Endothelial cell of umbilical vein (primary cell): ENCODE measurements at regions not wholly inside any gene's neighbourhood (a gene's known extent, or its start where the extent isn't known, plus 50 kb on each side); places are given as distances from the start of the nearest gene placed in this dataset.

Experiments used
- BruUV-seq: library from RNA; stranded (reverse); fragments of 400-500 nt; replicated peaks from 2 replicates; lab custom pipeline; 2021; lab: Mats Ljungman, UMichigan
- CTCF ChIA-PET: fragments of 300-600, 350-600 bp; sonication (Branson Sonifier 250); formaldehyde crosslinking; loops from one replicate; lab custom pipeline; 2021; ENCODE audit warnings: antibody characterized with exemption, inconsistent platforms; lab: Charles Lee
- POLR2A ChIA-PET: fragments of 300-600, 350-600 bp; sonication (Branson Sonifier 250); formaldehyde crosslinking; loops from one replicate; lab custom pipeline; 2021; ENCODE audit warnings: antibody characterized with exemption, inconsistent platforms; lab: Charles Lee
- DNase-seq: peaks from one replicate; pipeline ENCODE4 v3.0.0-alpha.2; 2011; ENCODE audit warnings: low read depth, low spot score
- FAIRE-seq: peaks from 2 replicates; lab custom pipeline; 2011; peaks lifted over from hg19 to GRCh38; lab: Jason Lieb, UNC
- H2AFZ ChIP-seq: 2 replicates; pipeline ENCODE4 v1.6.0; 2012; ENCODE audit warnings: low read depth, low read length, control low read depth, inconsistent platforms
- H3K27ac ChIP-seq: 2 replicates; pipeline ENCODE4 v1.5.1; 2011; ENCODE audit warnings: low read depth, mild to moderate bottlenecking, control low read depth, low read length, moderate library complexity; ENCODE audit not compliant: insufficient read depth
- H3K27me3 ChIP-seq, 2 experiments: 2 replicates each; pipeline versions ENCODE4 v1.6.0 to v1.6.1; 2011; ENCODE audit warnings: low read length in 2 of 2, mixed read lengths in 1 of 2; ENCODE audit not compliant: control insufficient read depth in 2 of 2, insufficient read depth in 2 of 2
- H3K36me3 ChIP-seq, 2 experiments: 2 replicates in 1 of 2; 3 replicates in 1 of 2; pipeline ENCODE4 v1.5.1; 2011; ENCODE audit warnings: low read length in 2 of 2, mild to moderate bottlenecking in 1 of 2, moderate library complexity in 1 of 2; ENCODE audit not compliant: control insufficient read depth in 2 of 2, insufficient read depth in 2 of 2; ENCODE audit errors: extremely low read depth in 1 of 2
- H3K4me1 ChIP-seq: 3 replicates; pipeline ENCODE4 v1.5.1; 2011; ENCODE audit warnings: mild to moderate bottlenecking, low read length; ENCODE audit not compliant: control insufficient read depth, insufficient read depth; ENCODE audit errors: extremely low read depth
- H3K4me2 ChIP-seq: 2 replicates; pipeline ENCODE4 v1.6.1; 2011; ENCODE audit warnings: low read length, control low read depth, mixed read lengths; ENCODE audit not compliant: insufficient read depth
- H3K4me3 ChIP-seq, 3 experiments: fragments of 200-600 bp in 1 of 3; sonication (generic), shearing (Covaris generic) in 1 of 3; replicated peaks in 1 of 3; 2 replicates each; pipeline ENCODE4 v1.5.1; 2011 to 2016; ENCODE audit warnings: control low read depth in 3 of 3, low read length in 3 of 3, mild to moderate bottlenecking in 2 of 3, inconsistent platforms in 1 of 3, low read depth in 1 of 3, moderate library complexity in 1 of 3; ENCODE audit not compliant: insufficient read depth in 1 of 3
- H3K79me2 ChIP-seq: 2 replicates; pipeline ENCODE4 v1.6.0; 2012; ENCODE audit warnings: low read length, inconsistent platforms; ENCODE audit not compliant: control insufficient read depth, insufficient read depth
- H3K9ac ChIP-seq: replicated peaks from 2 replicates; pipeline ENCODE3; 2011; ENCODE audit warnings: low read length, control low read depth; ENCODE audit not compliant: insufficient read depth; ENCODE audit errors: extremely low read depth
- H3K9me1 ChIP-seq: replicated peaks from 3 replicates; pipeline ENCODE4 v1.6.0; 2011; ENCODE audit warnings: mild to moderate bottlenecking, low read length; ENCODE audit not compliant: control insufficient read depth, insufficient read depth; ENCODE audit errors: extremely low read depth
- H3K9me3 ChIP-seq: replicated peaks from 2 replicates; pipeline ENCODE4 v1.5.1; 2012; ENCODE audit warnings: low read length, inconsistent platforms; ENCODE audit not compliant: control insufficient read depth, insufficient read depth
- H4K20me1 ChIP-seq: replicated peaks from 2 replicates; pipeline ENCODE3; 2011; ENCODE audit warnings: mild to moderate bottlenecking, low read length; ENCODE audit not compliant: control insufficient read depth, insufficient read depth; ENCODE audit errors: extremely low read depth
- EZH2 ChIP-seq: IDR thresholded peaks from 2 replicates; pipeline ENCODE4 v1.6.1; 2012; ENCODE audit warnings: borderline replicate concordance, low read depth, mild to moderate bottlenecking, moderate library complexity, low read length, inconsistent platforms; ENCODE audit not compliant: severe bottlenecking
- FOS ChIP-seq: IDR thresholded peaks from 2 replicates; pipeline ENCODE4 v1.6.1; 2011; ENCODE audit warnings: mild to moderate bottlenecking, low read length, moderate library complexity, borderline replicate concordance; ENCODE audit not compliant: insufficient read depth
- GATA2 ChIP-seq: IDR thresholded peaks from 2 replicates; pipeline ENCODE4 v1.7.0; 2011; ENCODE audit warnings: low read depth, mild to moderate bottlenecking, moderate library complexity, mixed read lengths, low read length; ENCODE audit not compliant: insufficient read length, insufficient read depth
- JUN ChIP-seq: IDR thresholded peaks from 2 replicates; pipeline ENCODE4 v1.6.1; 2011; ENCODE audit warnings: borderline replicate concordance, low read depth; ENCODE audit not compliant: insufficient read length, insufficient read depth
- MAX ChIP-seq: IDR thresholded peaks from 2 replicates; pipeline ENCODE4 v1.6.1; 2011; ENCODE audit not compliant: insufficient read depth, insufficient read length
- MYC ChIP-seq: IDR thresholded peaks from one replicate; pipeline ENCODE4 v1.6.1; 2011; ENCODE audit warnings: mild to moderate bottlenecking, low read depth, low read length
- POLR2A ChIP-seq: IDR thresholded peaks from 2 replicates; pipeline ENCODE4 v1.6.1; 2012; ENCODE audit warnings: low read depth, mild to moderate bottlenecking, control low read depth, low read length
- POLR2AphosphoS5 ChIP-seq: IDR thresholded peaks from 2 replicates; pipeline ENCODE4 v1.6.1; 2012; ENCODE audit warnings: low read depth, mild to moderate bottlenecking, control low read depth, low read length, moderate library complexity; ENCODE audit not compliant: insufficient read depth
- dilution Hi-C: fragments of 300-500 bp; cut with MboI; formaldehyde crosslinking; loops from one replicate; pipeline ENCODE4 v1.15.0; 2019; ENCODE audit warnings: low sequenced_read_pairs; ENCODE audit not compliant: extremely low pct_ligation_motif_present
- intact Hi-C: fragments of 100-400 bp; cut with micrococcal nuclease; formaldehyde crosslinking; loops from one replicate; pipeline ENCODE4 v1.10.0; 2022
- TF ChIP-seq, protein P1 (sequence below), 2 donors: IDR thresholded peaks; 1 replicate in 1 of 2; 2 replicates in 1 of 2; pipeline ENCODE4 v1.5.1; 2011; ENCODE audit warnings: low read length in 2 of 2, mild to moderate bottlenecking in 2 of 2, moderate library complexity in 2 of 2, control low read depth in 1 of 2, inconsistent platforms in 1 of 2, low read depth in 1 of 2; ENCODE audit not compliant: insufficient read depth in 1 of 2; ENCODE audit errors: extremely low read depth in 1 of 2

- no peaks in the 10 kb centered on the region for H3K79me2 ChIP-seq
- no peak overlapping the region for H3K4me2 ChIP-seq
- no peak overlapping the region for H3K27ac ChIP-seq
- BruUV-seq: no TSS peak
- no peak overlapping the region for H2AFZ ChIP-seq
- no peaks in the 10 kb centered on the region for H3K9me3 ChIP-seq
- POLR2A ChIA-PET: no interaction called here
- H3K9me1 ChIP-seq: no peaks in the 10 kb centered on the region
- TF ChIP-seq FOS (no peak), POLR2AphosphoS5 (no peak), JUN (no peak), POLR2A (no peak), GATA2 (no peak), MAX (no peak), EZH2 (no peak), MYC (no peak)
- TF ChIP-seq, protein P1, sequence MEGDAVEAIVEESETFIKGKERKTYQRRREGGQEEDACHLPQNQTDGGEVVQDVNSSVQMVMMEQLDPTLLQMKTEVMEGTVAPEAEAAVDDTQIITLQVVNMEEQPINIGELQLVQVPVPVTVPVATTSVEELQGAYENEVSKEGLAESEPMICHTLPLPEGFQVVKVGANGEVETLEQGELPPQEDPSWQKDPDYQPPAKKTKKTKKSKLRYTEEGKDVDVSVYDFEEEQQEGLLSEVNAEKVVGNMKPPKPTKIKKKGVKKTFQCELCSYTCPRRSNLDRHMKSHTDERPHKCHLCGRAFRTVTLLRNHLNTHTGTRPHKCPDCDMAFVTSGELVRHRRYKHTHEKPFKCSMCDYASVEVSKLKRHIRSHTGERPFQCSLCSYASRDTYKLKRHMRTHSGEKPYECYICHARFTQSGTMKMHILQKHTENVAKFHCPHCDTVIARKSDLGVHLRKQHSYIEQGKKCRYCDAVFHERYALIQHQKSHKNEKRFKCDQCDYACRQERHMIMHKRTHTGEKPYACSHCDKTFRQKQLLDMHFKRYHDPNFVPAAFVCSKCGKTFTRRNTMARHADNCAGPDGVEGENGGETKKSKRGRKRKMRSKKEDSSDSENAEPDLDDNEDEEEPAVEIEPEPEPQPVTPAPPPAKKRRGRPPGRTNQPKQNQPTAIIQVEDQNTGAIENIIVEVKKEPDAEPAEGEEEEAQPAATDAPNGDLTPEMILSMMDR (IDR thresholded peaks at IDR 0.05; ENCODE audit: extremely low read depth in 1 of 2, insufficient read depth in 1 of 2, low read depth in 1 of 2, low read length in 2 of 2): no peak
- no peaks in the 10 kb centered on the region for H3K36me3 ChIP-seq
- H4K20me1 ChIP-seq: no peaks in the 10 kb centered on the region
- no peak overlapping the region for H3K4me3 ChIP-seq
- CTCF ChIA-PET: interaction anchor here (1.7 to 8.3 kb wide), 2 partner anchors 10 to 294 kb away, joined by 4 to 80 read pairs; partner anchors contain the start of gene OLFML3
- no peak for FAIRE-seq
- intact Hi-C loops (no loop called here), dilution Hi-C loops (no loop called here)
- no peaks in the 10 kb centered on the region for H3K4me1 ChIP-seq
- H3K27me3 ChIP-seq: peaks cover 3 to 7% of the 10 kb centered on the region in 2 experiments
- no peak overlapping the region for H3K9ac ChIP-seq
- DNase-seq: no peak
These were observed 118.9 kb upstream of the SYT6 start for GRCh38 chr1:114272593-114272992.
